HL-60 (cell line): ENCODE measurements at regions not wholly inside any gene's neighbourhood (a gene's known extent, or its start where the extent isn't known, plus 50 kb on each side); places are given as distances from the start of the nearest gene placed in this dataset.

Source experiments
- CTCF ChIP-seq: IDR thresholded peaks from one replicate; pipeline ENCODE4 v1.5.1; 2011; ENCODE audit warnings: low read length, control low read depth, inconsistent platforms; ENCODE audit not compliant: insufficient read depth
- GABPA ChIP-seq: IDR thresholded peaks from 2 replicates; pipeline ENCODE4 v1.6.1; 2012; ENCODE audit warnings: low read depth
- POLR2AphosphoS5 ChIP-seq: IDR thresholded peaks from 2 replicates; pipeline ENCODE4 v1.6.1; 2012; ENCODE audit warnings: low read depth
- REST ChIP-seq: IDR thresholded peaks from 2 replicates; pipeline ENCODE4 v1.6.1; 2012; ENCODE audit warnings: low read depth; ENCODE audit not compliant: insufficient replicate concordance

GRCh38 chr7:17421941-17422340 lies 123.5 kb downstream of the AHR start:
- TF ChIP-seq CTCF (no peak), POLR2AphosphoS5 (no peak), GABPA (no peak), REST (no peak)
